ENCODE measurements at regions not wholly inside any gene's neighbourhood (a gene's known extent, or its start where the extent isn't known, plus 50 kb on each side); places are given as distances from the start of the nearest gene placed in this dataset.

- no peaks in the 10 kb centered on the region for H3K27me3 ChIP-seq (ENCODE audit: control insufficient read depth, insufficient read depth, low read length)
- no peaks in the 10 kb centered on the region for H3K4me1 ChIP-seq (ENCODE audit: control insufficient read depth, extremely low read depth, insufficient read depth, low read length)
- H3K4me2 ChIP-seq (ENCODE audit: extremely low read depth, insufficient read depth, low read length) = no peak overlapping the region
- no peaks in the 10 kb centered on the region for H3K9me3 ChIP-seq (ENCODE audit: control insufficient read depth, insufficient read depth, low read depth, low read length)
- H2AFZ ChIP-seq (ENCODE audit: low read length) = no peak overlapping the region
- no peaks in the 10 kb centered on the region for H4K20me1 ChIP-seq (ENCODE audit: control insufficient read depth, extremely low read depth, insufficient read depth, low read length)
- no peaks in the 10 kb centered on the region for H3K36me3 ChIP-seq (ENCODE audit: control insufficient read depth, insufficient read depth, low read length)
- H3K4me3 ChIP-seq (replicated peaks in 1 of 4; ENCODE audit: control extremely low read depth in 1 of 4, insufficient read depth in 1 of 4, low read depth in 3 of 4, low read length in 4 of 4) = no peak overlapping the region
- no peak overlapping the region for H3K27ac ChIP-seq (ENCODE audit: insufficient read depth, low read length)
- H3K79me2 ChIP-seq (ENCODE audit: control insufficient read depth, insufficient read depth, low read length) = no peaks in the 10 kb centered on the region
- no peak for DNase-seq (ENCODE audit: low read depth in 2 of 2)
- no peak overlapping the region for H3K9ac ChIP-seq (ENCODE audit: insufficient read depth, low read length)
- TF ChIP-seq CTCF (conservative IDR thresholded peaks at IDR 0.05 in 1 of 2, IDR thresholded peaks at IDR 0.05 in 1 of 2; ENCODE audit: low read depth in 1 of 2, low read length in 2 of 2) (no peak), EZH2 (IDR thresholded peaks at IDR 0.05; ENCODE audit: low read length, missing control alignments) (no peak)
Observed at GRCh38 chr10:7493996-7494395, 83.2 kb upstream of the SFMBT2 start.

GRCh38 chr10:7492660-7493046, 81.8 kb upstream of the SFMBT2 start:
- no peak overlapping the region for H3K4me2 ChIP-seq (ENCODE audit: extremely low read depth, insufficient read depth, low read length)
- H3K4me1 ChIP-seq (ENCODE audit: control insufficient read depth, extremely low read depth, insufficient read depth, low read length) = no peaks in the 10 kb centered on the region
- H3K79me2 ChIP-seq (ENCODE audit: control insufficient read depth, insufficient read depth, low read length) = no peaks in the 10 kb centered on the region
- H3K4me3 ChIP-seq (replicated peaks in 1 of 4; ENCODE audit: control extremely low read depth in 1 of 4, insufficient read depth in 1 of 4, low read depth in 3 of 4, low read length in 4 of 4) = no peak overlapping the region
- TF ChIP-seq EZH2 (IDR thresholded peaks at IDR 0.05; ENCODE audit: low read length, missing control alignments) (no peak), CTCF (conservative IDR thresholded peaks at IDR 0.05 in 1 of 2, IDR thresholded peaks at IDR 0.05 in 1 of 2; ENCODE audit: low read depth in 1 of 2, low read length in 2 of 2) (no peak)
- no peak overlapping the region for H3K27ac ChIP-seq (ENCODE audit: insufficient read depth, low read length)
- no peak overlapping the region for H2AFZ ChIP-seq (ENCODE audit: low read length)
- no peaks in the 10 kb centered on the region for H3K9me3 ChIP-seq (ENCODE audit: control insufficient read depth, insufficient read depth, low read depth, low read length)
- H4K20me1 ChIP-seq (ENCODE audit: control insufficient read depth, extremely low read depth, insufficient read depth, low read length) = no peaks in the 10 kb centered on the region
- DNase-seq (ENCODE audit: low read depth in 2 of 2) = no peak
- no peaks in the 10 kb centered on the region for H3K36me3 ChIP-seq (ENCODE audit: control insufficient read depth, insufficient read depth, low read length)
- no peak overlapping the region for H3K9ac ChIP-seq (ENCODE audit: insufficient read depth, low read length)
- H3K27me3 ChIP-seq (ENCODE audit: control insufficient read depth, insufficient read depth, low read length) = no peaks in the 10 kb centered on the region

DNA sequence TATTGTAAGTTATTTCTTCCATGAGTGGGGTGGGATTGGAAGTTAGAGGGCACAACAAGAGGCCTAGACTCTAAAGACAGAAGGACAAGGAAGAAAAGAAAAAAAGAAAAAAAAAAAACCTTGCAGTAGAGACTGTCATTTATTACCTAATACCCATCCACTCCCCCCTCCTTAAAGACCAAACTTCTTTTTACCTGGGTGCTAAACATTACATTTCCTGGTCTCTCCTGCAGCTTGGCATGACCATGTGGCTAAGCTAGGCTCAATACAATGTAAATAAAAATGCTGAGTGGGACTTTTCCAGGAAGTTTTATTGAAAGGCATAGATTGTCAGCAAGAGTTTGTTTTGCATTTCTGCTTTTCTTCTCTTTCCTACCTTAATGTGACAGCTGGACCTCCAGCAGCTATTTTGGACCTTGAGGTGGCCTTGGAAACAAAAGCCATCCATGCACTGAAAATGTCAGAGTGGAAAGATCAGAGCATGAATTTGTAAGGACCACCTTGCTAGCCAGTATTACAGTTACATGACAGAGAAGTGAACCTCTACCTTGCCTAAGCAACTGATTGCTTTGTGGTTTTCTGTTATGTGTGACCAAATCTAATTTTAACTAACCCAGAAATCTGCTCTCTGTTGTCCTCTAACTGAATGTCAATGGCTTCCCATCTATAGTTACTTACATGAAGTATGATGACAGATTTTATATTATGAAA, 81.3 kb upstream of the SFMBT2 start:
- H3K9ac ChIP-seq (ENCODE audit: insufficient read depth, low read length) = no peak overlapping the region
- no peak overlapping the region for H3K27ac ChIP-seq (ENCODE audit: insufficient read depth, low read length)
- H3K79me2 ChIP-seq (ENCODE audit: control insufficient read depth, insufficient read depth, low read length) = no peaks in the 10 kb centered on the region
- TF ChIP-seq CTCF (conservative IDR thresholded peaks at IDR 0.05 in 1 of 2, IDR thresholded peaks at IDR 0.05 in 1 of 2; ENCODE audit: low read depth in 1 of 2, low read length in 2 of 2) = no peak
- TF ChIP-seq EZH2 (IDR thresholded peaks at IDR 0.05; ENCODE audit: low read length, missing control alignments) = no peak
- H3K9me3 ChIP-seq (ENCODE audit: control insufficient read depth, insufficient read depth, low read depth, low read length) = no peaks in the 10 kb centered on the region
- H3K27me3 ChIP-seq (ENCODE audit: control insufficient read depth, insufficient read depth, low read length) = no peaks in the 10 kb centered on the region
- no peaks in the 10 kb centered on the region for H3K4me1 ChIP-seq (ENCODE audit: control insufficient read depth, extremely low read depth, insufficient read depth, low read length)
- H3K4me2 ChIP-seq (ENCODE audit: extremely low read depth, insufficient read depth, low read length) = no peak overlapping the region
- no peak overlapping the region for H3K4me3 ChIP-seq (replicated peaks in 1 of 4; ENCODE audit: control extremely low read depth in 1 of 4, insufficient read depth in 1 of 4, low read depth in 3 of 4, low read length in 4 of 4)
- no peaks in the 10 kb centered on the region for H4K20me1 ChIP-seq (ENCODE audit: control insufficient read depth, extremely low read depth, insufficient read depth, low read length)
- H2AFZ ChIP-seq (ENCODE audit: low read length) = no peak overlapping the region
- H3K36me3 ChIP-seq (ENCODE audit: control insufficient read depth, insufficient read depth, low read length) = no peaks in the 10 kb centered on the region
- DNase-seq (ENCODE audit: low read depth in 2 of 2) = no peak

Measured in fibroblast of lung (primary cell).